Thyroid gland (tissue), 4 donors: ENCODE measurements at regions not wholly inside any gene's neighbourhood (a gene's known extent, or its start where the extent isn't known, plus 50 kb on each side); places are given as distances from the start of the nearest gene placed in this dataset.

Source experiments
- POLR2A ChIP-seq, 2 donors: fragments of 450-650 bp; IDR thresholded peaks; one replicate each; pipeline ENCODE4 v1.6.1; 2017; ENCODE audit warnings: antibody characterized with exemption in 2 of 2, mild to moderate bottlenecking in 2 of 2, moderate library complexity in 1 of 2
- TF ChIP-seq, protein P1 (sequence below), 6 experiments: fragments of 200-600 bp in 3 of 6; fragments of 450-650 bp in 3 of 6; sonication (generic) in 3 of 6; IDR thresholded peaks; one replicate each; pipeline ENCODE4 v1.5.1; 2016 to 2019; ENCODE audit warnings: antibody characterized with exemption in 6 of 6, mild to moderate bottlenecking in 2 of 6, inconsistent platforms in 1 of 6, moderate library complexity in 1 of 6

DNA sequence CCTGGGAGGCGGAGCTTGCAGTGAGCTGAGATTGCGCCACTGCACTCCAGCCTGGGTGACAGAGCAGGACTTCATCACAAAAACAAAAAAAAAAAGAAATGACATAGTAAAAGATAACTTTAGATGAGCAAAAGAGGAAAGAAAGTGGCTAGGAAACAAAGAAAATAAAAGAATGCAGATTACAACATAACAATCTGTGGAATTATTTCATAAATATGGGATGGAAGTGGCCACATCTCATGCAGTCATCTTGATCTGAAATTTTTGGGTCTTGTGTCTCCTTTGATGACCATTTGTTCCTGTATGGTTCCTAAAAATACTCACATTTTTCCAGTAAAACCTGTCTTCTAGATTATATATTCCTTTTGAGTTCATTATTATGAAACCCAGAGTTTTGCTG, 271.4 kb downstream of the SPRY1 start:
- TF ChIP-seq, protein P1, sequence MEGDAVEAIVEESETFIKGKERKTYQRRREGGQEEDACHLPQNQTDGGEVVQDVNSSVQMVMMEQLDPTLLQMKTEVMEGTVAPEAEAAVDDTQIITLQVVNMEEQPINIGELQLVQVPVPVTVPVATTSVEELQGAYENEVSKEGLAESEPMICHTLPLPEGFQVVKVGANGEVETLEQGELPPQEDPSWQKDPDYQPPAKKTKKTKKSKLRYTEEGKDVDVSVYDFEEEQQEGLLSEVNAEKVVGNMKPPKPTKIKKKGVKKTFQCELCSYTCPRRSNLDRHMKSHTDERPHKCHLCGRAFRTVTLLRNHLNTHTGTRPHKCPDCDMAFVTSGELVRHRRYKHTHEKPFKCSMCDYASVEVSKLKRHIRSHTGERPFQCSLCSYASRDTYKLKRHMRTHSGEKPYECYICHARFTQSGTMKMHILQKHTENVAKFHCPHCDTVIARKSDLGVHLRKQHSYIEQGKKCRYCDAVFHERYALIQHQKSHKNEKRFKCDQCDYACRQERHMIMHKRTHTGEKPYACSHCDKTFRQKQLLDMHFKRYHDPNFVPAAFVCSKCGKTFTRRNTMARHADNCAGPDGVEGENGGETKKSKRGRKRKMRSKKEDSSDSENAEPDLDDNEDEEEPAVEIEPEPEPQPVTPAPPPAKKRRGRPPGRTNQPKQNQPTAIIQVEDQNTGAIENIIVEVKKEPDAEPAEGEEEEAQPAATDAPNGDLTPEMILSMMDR (IDR thresholded peaks at IDR 0.05) = no peak
- TF ChIP-seq POLR2A (IDR thresholded peaks at IDR 0.05) = no peak
